ENCODE measurements at regions not wholly inside any gene's neighbourhood (a gene's known extent, or its start where the extent isn't known, plus 50 kb on each side); places are given as distances from the start of the nearest gene placed in this dataset.
"Not testable (repeated sequence)": the region's sequence is repeated elsewhere in the genome, so short reads cannot be mapped to it uniquely, and the experiment has no call there.

GRCh38 chr17:27944546-27945332, 51.6 kb upstream of the LYRM9 start:
- DNase-seq (ENCODE audit: low spot score) = no peak

DNA sequence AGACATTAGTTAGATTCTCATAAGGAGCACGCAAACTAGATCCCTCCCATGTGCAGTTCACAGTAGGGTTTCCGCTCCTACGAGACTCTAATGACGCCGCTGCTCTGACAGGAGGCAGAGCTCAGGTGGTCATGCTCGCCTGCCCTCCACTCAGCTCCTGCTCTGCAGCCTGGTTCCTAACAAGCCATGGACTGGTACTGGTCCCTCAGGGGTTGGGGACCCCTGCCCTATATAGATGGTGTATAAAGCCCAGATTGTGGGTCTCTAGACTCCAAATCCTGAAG, 52.1 kb upstream of the LYRM9 start:
- no peak for DNase-seq (ENCODE audit: low spot score)

DNA sequence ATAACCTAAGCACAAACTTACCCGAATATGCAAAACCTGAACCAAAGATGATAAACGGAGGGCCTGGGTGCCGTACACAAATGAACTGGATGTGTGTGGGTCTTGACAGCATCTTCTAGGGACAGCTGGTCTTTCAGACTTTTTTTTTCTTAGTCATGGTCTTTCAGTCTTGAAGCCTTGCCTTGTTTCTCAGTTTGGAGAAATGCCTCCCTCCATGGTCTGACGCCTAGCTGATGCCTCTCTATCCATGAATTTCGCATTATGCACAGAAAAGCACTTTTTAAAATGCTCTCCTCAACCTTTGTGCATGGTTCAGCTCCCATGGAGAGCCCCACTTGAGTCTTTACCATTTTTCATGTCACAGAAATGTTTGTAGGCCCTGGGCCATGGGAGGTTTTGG, 52.8 kb upstream of the LYRM9 start:
- no peak for DNase-seq (ENCODE audit: low spot score)

DNA sequence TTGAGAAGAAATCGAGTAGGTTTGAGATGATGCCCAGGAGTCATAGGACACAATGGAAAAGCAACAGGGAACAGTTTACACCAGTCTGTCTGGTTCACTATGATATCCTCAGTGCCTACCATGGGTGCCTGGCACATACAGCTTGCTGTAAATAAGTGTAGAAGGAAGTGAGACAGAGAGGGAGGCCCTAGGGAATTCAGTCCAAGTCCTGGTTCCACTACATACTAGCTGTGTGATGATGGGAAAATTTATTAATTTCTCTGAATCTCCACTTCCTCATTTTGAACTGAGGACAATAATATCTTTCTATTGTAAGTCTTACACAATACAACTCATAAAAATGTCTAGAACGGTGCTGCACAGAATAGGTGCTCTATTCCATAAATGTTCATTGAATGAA, 53.3 kb upstream of the LYRM9 start:
- DNase-seq (ENCODE audit: low spot score) = no peak

- no peak for DNase-seq (ENCODE audit: low spot score)
Observed at GRCh38 chr17:27947005-27947406, 53.8 kb upstream of the LYRM9 start.

DNA sequence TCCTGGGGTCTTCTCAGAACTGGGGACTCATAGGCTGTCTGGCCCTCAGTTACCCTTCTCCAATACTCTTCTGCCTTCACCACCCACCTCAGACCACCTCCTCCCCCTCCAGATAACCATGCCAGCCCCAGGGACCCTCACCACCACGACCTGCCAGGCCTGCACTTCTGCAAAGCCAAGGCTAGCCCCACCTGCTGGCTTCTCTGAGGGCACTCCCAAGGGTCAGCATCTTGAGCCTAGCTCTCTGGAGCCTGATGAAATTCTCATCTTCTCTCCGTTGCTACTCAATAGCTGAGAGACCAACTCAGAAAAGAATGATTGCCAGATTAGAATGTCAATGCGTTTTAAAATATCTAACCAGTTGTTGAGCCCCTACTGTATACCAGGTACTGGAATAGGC, 56.1 kb upstream of the LYRM9 start:
- no peak for DNase-seq (ENCODE audit: low spot score)

GRCh38 chr17:27950225-27950624, 57.1 kb upstream of the LYRM9 start:
- DNase-seq (ENCODE audit: low spot score) = not testable (repeated sequence)

- DNase-seq (ENCODE audit: low spot score) = no peak
Observed at GRCh38 chr17:27950995-27951394, 57.8 kb upstream of the LYRM9 start.

DNA sequence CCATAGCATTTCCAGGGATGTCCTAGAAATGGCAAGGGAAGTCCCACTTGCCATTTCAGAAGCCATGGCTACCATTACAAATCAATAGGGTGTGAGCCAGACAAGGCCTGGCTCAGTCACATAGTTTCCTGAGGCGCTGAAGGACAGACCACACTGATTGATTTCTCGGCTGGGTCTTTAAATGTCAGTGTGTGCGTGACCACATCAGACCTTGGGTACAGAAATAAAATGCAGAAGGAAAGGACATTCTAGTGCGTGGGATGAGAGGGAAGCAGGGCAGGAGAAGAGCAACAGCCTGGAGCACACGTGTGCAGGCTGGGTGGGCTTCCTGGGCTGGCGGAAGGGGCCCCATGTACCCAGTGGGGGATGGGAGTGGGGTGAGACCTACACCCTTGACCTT, 58.7 kb upstream of the LYRM9 start:
- no peak for DNase-seq (ENCODE audit: low spot score)

DNA sequence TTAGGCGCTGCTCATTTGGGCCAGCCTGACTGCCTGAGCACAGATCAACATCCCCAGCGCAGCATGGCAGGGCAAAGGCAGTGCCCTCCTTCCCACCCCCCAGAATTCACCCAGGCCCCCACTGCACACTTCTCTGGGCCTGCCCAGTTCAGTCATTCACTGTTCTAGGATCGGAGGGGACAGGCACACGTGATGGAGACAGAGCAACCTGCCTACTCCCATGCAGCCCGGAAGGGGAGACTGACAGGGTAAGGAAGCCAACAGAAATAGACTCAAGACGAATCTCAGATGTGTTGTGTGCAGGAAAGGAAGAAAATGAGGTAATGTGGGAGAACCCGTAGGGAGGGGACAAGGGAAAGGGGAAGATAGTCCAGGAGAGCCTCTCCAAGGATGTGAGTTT, 59.2 kb upstream of the LYRM9 start:
- no peak for DNase-seq (ENCODE audit: low spot score)

GRCh38 chr17:27954548-27955495, 61.7 kb upstream of the LYRM9 start:
- no peak for DNase-seq (ENCODE audit: low spot score)

- no peak for DNase-seq (ENCODE audit: low spot score)
Observed at GRCh38 chr17:27956601-27957445, 63.7 kb upstream of the LYRM9 start.

GRCh38 chr17:27957446-27957793, 64.3 kb upstream of the LYRM9 start:
- not testable (repeated sequence) for DNase-seq (ENCODE audit: low spot score)

GRCh38 chr17:27958708-27959381, 65.7 kb upstream of the LYRM9 start:
- DNase-seq (ENCODE audit: low spot score) = no peak

DNA sequence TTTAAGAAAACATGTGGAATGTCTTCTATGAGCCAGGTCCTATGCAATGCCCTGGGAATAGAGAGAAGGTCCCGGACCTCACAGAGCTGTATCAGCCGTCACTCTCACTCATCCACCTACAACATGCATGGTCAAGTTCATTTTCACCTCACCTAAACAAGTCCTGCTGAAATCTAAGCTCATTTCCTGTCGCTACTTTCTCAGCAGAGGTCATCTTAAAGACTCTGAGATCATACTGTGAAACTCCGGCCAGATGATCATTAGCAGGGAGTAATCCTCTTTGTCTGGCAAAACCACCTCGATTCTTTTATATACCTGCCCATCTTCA, 66.2 kb upstream of the LYRM9 start:
- DNase-seq (ENCODE audit: low spot score) = no peak

DNA sequence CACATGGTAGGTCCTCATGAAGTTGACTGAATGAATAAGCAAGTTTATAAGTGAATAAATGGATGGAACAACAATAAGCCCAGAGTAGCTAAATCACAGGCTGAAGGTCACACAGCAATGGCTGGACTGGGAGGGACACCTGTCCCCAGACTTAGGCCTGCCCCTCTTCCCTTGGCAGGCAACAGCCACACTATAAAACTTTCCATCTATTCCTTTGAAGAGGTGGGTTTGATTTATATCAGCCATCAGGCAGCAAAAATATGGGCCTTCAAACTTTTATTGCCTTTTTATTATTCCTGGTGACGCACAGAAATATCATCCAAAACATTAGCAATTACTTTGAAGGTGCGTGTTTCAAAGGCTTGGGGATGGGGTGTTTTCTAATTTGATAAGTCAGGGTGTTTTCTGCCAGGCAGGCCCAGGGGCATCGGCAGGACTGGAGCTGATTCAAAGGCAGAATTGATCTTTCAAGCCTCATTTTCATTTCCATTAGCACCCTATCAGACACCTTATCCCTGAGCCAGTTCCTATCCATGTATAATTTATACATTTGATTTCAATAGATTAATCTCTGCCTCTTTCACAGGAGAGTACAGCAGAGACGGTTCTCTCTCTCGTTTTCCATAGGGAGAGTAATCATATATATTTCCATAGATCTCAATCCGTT, 67.2 kb upstream of the LYRM9 start:
- no peak for DNase-seq (ENCODE audit: low spot score)

GRCh38 chr17:27962581-27962980, 69.4 kb upstream of the LYRM9 start:
- DNase-seq (ENCODE audit: low spot score) = not testable (repeated sequence)

DNA sequence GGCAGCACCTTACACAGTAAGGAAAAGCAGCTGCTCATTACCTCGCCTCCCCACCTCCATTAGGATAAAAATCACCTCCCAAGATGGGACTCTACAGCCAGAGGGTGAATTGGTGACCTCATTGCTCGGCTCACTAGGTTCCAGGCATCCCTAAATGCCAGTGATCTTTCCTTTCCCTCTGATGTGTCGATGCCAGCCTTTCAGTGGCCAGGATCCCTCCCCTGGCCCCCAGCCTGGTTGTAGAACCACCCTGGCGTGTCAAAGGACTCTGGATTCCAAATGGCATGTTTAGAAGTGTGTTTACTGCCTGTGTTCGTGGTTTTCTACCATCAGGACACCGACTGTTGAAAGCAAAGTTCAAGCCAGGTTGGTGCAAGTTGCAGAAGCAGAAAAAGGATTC, 72.1 kb upstream of the LYRM9 start:
- DNase-seq (ENCODE audit: low spot score) = no peak

DNA sequence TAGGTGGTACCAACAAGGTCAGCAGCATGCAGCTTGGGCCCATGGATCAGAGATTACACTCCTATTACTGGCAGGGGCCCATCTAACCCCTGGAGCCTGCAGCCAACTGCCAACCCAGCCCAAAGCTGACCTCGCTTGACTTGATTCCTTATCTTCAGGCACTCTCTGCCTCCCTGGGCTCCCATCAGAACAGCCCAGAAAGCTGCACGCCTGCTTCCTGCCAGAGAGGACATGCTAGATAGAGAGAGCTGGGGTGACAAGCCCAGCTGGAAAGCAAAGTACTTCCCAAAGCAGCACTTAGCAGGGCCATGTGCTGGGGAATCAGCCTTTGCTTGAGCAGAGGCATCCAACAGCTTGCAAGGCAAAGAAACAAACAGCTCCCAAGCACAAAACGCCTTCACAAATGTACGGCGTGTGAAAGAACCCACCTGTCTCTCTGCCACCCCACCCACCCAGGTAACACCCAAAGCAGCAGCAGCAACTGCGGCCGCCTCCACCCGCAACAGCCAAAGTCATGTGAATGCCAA, 74.2 kb upstream of the NLK start:
- DNase-seq (ENCODE audit: low spot score) = no peak

DNA sequence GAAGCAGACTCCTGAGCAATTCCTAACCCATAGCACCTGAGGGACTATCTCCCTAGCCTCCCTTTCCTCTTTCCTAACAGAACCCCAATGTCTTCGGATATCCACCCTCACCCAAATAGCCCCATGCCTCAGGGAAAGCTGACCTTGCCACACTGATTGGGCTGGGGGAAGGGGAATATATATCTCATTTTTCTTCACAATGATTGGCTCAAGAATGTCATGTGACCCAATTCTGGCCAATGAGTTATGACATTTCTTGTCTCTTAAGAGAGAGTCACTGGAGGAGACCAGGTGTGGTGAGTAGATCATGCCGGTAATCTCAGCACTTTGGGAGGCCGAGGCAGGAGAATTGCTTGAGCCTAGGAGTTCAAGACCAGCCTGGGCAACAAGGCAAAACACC, 71.9 kb upstream of the NLK start:
- DNase-seq (ENCODE audit: low spot score) = no peak

- no peak for DNase-seq (ENCODE audit: low spot score)
Observed at GRCh38 chr17:27973258-27974044, 69.0 kb upstream of the NLK start.
